ENCODE measurements at regions not wholly inside any gene's neighbourhood (a gene's known extent, or its start where the extent isn't known, plus 50 kb on each side); places are given as distances from the start of the nearest gene placed in this dataset.

DNA sequence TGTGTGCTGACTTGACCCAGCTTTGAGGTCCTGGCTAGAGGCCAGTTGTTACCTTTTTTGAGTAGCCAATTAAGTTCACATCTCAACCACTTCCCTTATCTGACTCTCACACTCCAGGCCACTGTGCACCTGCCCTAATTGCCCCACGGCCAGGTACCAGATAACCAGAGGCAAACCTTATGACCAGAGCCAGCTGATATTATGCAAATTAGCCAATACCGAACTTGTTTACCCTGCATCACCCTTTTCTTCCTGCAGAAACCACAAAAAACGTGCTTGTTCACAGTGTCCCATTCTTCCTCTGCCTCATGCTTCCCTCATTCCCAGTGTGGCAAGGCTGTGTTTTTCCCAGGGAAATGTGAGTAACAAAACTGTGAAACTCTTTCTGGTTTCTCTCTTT, 89.3 kb downstream of the HTR1B start:
- Histone ChIP-seq H3K27me3 (ENCODE audit: insufficient read depth, poor library complexity, severe bottlenecking) (no peaks in the 10 kb centered on the region), H3K27ac (ENCODE audit: poor library complexity, severe bottlenecking) (no peak overlapping the region), H3K4me1 (ENCODE audit: insufficient read depth, poor library complexity, severe bottlenecking) (no peaks in the 10 kb centered on the region), H3K9me3 (ENCODE audit: severe bottlenecking) (no peaks in the 10 kb centered on the region), H3K4me3 (ENCODE audit: severe bottlenecking) (no peak overlapping the region), H3K36me3 (ENCODE audit: low read depth) (no peaks in the 10 kb centered on the region)
- TF ChIP-seq, protein P1, sequence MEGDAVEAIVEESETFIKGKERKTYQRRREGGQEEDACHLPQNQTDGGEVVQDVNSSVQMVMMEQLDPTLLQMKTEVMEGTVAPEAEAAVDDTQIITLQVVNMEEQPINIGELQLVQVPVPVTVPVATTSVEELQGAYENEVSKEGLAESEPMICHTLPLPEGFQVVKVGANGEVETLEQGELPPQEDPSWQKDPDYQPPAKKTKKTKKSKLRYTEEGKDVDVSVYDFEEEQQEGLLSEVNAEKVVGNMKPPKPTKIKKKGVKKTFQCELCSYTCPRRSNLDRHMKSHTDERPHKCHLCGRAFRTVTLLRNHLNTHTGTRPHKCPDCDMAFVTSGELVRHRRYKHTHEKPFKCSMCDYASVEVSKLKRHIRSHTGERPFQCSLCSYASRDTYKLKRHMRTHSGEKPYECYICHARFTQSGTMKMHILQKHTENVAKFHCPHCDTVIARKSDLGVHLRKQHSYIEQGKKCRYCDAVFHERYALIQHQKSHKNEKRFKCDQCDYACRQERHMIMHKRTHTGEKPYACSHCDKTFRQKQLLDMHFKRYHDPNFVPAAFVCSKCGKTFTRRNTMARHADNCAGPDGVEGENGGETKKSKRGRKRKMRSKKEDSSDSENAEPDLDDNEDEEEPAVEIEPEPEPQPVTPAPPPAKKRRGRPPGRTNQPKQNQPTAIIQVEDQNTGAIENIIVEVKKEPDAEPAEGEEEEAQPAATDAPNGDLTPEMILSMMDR (IDR thresholded peaks at IDR 0.05; ENCODE audit: poor library complexity, severe bottlenecking) = no peak
- DNase-seq (ENCODE audit: low spot score) = no peak
- no peak for ATAC-seq (ENCODE audit: low read depth)

DNA sequence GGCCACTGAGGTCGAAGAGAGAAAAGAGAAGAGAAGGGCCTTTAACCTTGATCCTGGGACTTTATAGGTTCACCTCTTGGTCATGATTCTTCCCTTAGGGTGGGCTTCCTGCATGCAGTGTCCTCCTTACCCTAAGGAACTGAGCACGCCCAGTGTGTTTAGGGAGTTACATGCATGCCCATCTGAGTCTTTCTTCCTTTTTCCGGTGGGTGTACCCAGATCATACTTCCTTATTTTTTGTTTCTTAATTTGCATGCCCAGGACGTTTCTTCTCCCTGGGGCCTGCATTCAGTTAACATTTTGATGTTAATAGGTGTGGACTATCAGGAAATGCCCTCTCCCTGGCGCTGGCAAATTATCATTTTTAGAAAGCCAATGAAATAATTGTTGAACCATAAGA, 91.5 kb downstream of the HTR1B start:
- no peak for ATAC-seq (ENCODE audit: low read depth)
- Histone ChIP-seq H3K9me3 (ENCODE audit: severe bottlenecking) (no peaks in the 10 kb centered on the region), H3K27ac (ENCODE audit: poor library complexity, severe bottlenecking) (no peak overlapping the region), H3K36me3 (ENCODE audit: low read depth) (no peaks in the 10 kb centered on the region), H3K4me3 (ENCODE audit: severe bottlenecking) (no peak overlapping the region), H3K27me3 (ENCODE audit: insufficient read depth, poor library complexity, severe bottlenecking) (no peaks in the 10 kb centered on the region), H3K4me1 (ENCODE audit: insufficient read depth, poor library complexity, severe bottlenecking) (no peaks in the 10 kb centered on the region)
- no peak for DNase-seq (ENCODE audit: low spot score)
- TF ChIP-seq, protein P1 (IDR thresholded peaks at IDR 0.05; ENCODE audit: poor library complexity, severe bottlenecking) = no peak

DNA sequence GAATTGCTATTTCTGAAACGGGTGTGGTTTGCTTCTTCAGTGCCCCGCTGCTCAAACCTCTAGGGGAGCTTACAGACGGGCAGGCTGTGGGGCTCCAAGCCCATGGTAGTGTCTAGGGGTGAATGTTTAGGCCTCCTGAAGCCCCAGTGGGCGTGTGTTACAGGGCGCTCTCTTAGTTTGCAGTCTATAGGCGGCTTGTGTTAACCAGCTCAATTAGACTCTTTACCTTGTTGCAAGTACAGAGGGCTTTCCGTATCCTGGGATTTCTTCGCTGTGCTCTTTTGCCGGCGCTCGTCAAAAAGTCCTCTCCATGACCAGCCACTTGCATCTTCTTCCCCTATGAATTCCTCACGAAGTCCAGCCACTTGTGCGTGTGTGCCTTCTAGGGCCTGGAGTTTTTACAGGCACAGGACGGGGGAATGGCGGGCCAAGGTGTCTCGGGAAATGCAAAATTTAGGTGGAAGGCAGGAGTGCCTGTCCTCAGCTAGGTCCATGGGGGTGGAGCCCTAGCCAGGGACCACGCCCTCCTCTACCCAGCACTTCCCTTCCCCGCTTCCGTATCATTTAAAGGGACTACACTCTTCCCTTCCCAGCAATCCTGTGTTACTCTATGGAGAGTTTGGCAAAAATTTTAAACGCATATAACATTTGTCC, 94.5 kb downstream of the HTR1B start:
- peak; percentile 83 for ATAC-seq (ENCODE audit: low read depth)
- H3K27me3 ChIP-seq (ENCODE audit: insufficient read depth, poor library complexity, severe bottlenecking) = no peaks in the 10 kb centered on the region
- peak overlapping the region; percentile 45 for H3K27ac ChIP-seq (ENCODE audit: poor library complexity, severe bottlenecking)
- no peaks in the 10 kb centered on the region for H3K4me1 ChIP-seq (ENCODE audit: insufficient read depth, poor library complexity, severe bottlenecking)
- TF ChIP-seq, protein P1 (IDR thresholded peaks at IDR 0.05; ENCODE audit: poor library complexity, severe bottlenecking) = no peak
- H3K36me3 ChIP-seq (ENCODE audit: low read depth) = peaks cover 3% of the 10 kb centered on the region; the same call in 1 of the 2 replicates
- H3K4me3 ChIP-seq (ENCODE audit: severe bottlenecking) = peak overlapping the region; percentile 45
- no peaks in the 10 kb centered on the region for H3K9me3 ChIP-seq (ENCODE audit: severe bottlenecking)
- DNase-seq (ENCODE audit: low spot score) = no peak

DNA sequence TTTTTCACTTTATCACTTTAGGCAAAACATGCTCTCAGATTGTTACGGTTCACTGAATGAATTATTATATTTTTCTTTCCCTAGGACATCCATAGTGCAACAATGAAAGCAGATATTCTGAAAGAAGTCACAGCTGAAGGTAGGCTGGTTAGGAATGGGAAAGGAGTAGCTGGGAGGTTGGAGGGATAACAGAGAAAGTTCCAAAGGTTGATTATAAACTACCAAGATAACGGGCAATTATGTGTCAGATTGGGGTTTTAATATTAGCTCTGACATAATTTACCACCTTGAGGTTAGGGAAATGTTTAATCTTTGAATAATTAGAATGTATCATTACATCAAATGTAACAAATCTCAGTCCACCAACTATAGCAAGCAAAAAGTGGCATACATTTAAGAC, 96.5 kb downstream of the HTR1B start:
- no peak overlapping the region for H3K4me3 ChIP-seq (ENCODE audit: severe bottlenecking)
- no peak for ATAC-seq (ENCODE audit: low read depth)
- no peak overlapping the region for H3K27ac ChIP-seq (ENCODE audit: poor library complexity, severe bottlenecking)
- H3K36me3 ChIP-seq (ENCODE audit: low read depth) = peaks cover 3% of the 10 kb centered on the region; the same call in 1 of the 2 replicates
- no peaks in the 10 kb centered on the region for H3K27me3 ChIP-seq (ENCODE audit: insufficient read depth, poor library complexity, severe bottlenecking)
- H3K4me1 ChIP-seq (ENCODE audit: insufficient read depth, poor library complexity, severe bottlenecking) = no peaks in the 10 kb centered on the region
- DNase-seq (ENCODE audit: low spot score) = no peak
- TF ChIP-seq, protein P1 (IDR thresholded peaks at IDR 0.05; ENCODE audit: poor library complexity, severe bottlenecking) = no peak
- H3K9me3 ChIP-seq (ENCODE audit: severe bottlenecking) = no peaks in the 10 kb centered on the region

DNA sequence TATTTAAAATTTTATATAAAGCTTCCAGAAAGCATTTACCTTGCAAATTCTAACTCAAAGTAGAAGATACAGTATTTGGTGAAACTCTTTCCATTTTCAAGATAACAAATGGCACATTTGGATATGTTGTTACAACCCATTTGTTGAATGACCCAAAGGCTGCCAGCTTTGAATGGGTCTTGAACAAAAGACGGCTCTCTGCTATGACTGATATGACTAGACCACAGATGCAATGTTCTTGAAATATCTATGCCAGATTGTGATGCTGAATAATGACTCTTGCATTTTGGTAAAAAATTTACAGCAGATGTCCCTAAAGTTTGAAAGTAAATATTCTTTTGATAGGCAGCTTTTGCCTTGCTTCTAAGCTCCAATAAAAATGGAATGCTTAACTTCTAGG, 99.6 kb downstream of the HTR1B start:
- no peaks in the 10 kb centered on the region for H3K4me1 ChIP-seq (ENCODE audit: insufficient read depth, poor library complexity, severe bottlenecking)
- H3K27ac ChIP-seq (ENCODE audit: poor library complexity, severe bottlenecking) = no peak overlapping the region
- TF ChIP-seq, protein P1 (IDR thresholded peaks at IDR 0.05; ENCODE audit: poor library complexity, severe bottlenecking) = no peak
- H3K4me3 ChIP-seq (ENCODE audit: severe bottlenecking) = no peak overlapping the region
- ATAC-seq (ENCODE audit: low read depth) (no peak), DNase-seq (ENCODE audit: low spot score) (no peak)
- H3K36me3 ChIP-seq (ENCODE audit: low read depth) = peaks cover 6% of the 10 kb centered on the region; the same call in 1 of the 2 replicates
- H3K9me3 ChIP-seq (ENCODE audit: severe bottlenecking) = no peaks in the 10 kb centered on the region
- H3K27me3 ChIP-seq (ENCODE audit: insufficient read depth, poor library complexity, severe bottlenecking) = no peaks in the 10 kb centered on the region

Measured in RWPE2 (cell line).